HCT116 (cell line): ENCODE measurements at regions not wholly inside any gene's neighbourhood (a gene's known extent, or its start where the extent isn't known, plus 50 kb on each side); places are given as distances from the start of the nearest gene placed in this dataset.

Experiments
- ATAC-seq: fragments of 200-7000 bp; cut with Tn5 transposase; 2 replicates; pipeline ENCODE4 v1.9.1; 2020; ENCODE audit warnings: mild to moderate bottlenecking, moderate library complexity
- BruUV-seq: library from RNA; stranded (reverse); fragments of 400-500 nt; replicated peaks from 2 replicates; lab custom pipeline; 2021; lab: Mats Ljungman, UMichigan
- CTCF ChIA-PET: fragments of 300-600 bp; sonication (Branson Sonifier 250); formaldehyde crosslinking; loops from one replicate; lab custom pipeline; 2021; ENCODE audit warnings: antibody characterized with exemption; lab: Charles Lee
- POLR2A ChIA-PET: fragments of 300-600, 350-600 bp; sonication (Branson Sonifier 250); formaldehyde crosslinking; loops from one replicate; lab custom pipeline; 2021; ENCODE audit warnings: antibody characterized with exemption; lab: Charles Lee
- RAD21 ChIA-PET, 2 experiments: fragments of 300-600 bp; sonication (Branson Sonifier 250); formaldehyde crosslinking; loops; one replicate each; lab custom pipeline; 2023; ENCODE audit warnings: low total read pairs in 2 of 2; ENCODE audit not compliant: uncharacterized antibody in 2 of 2, unreplicated experiment in 2 of 2, low non-redundant PET in 1 of 2; lab: Charles Lee
- DNase-seq: peaks from one replicate; pipeline ENCODE4 v3.0.0-alpha.2; 2010; ENCODE audit warnings: low read depth, low spot score
- H2AFZ ChIP-seq: fragments of 200-600 bp; shearing (Covaris generic), sonication (generic); 2 replicates; pipeline ENCODE4 v1.6.1; 2017; ENCODE audit warnings: low read depth, mixed run types, mixed read lengths, antibody characterized with exemption, low read length; ENCODE audit not compliant: poor library complexity, severe bottlenecking
- H3K27ac ChIP-seq: 2 replicates; pipeline ENCODE4 v1.5.1; 2012; ENCODE audit warnings: low read depth, low read length
- H3K27me3 ChIP-seq: fragments of 200-600 bp; sonication (generic); 2 replicates; pipeline ENCODE4 v1.6.1; 2016; ENCODE audit warnings: mixed run types, low read length, mixed read lengths; ENCODE audit not compliant: insufficient read depth
- H3K36me3 ChIP-seq, 2 experiments: fragments of 200-500 bp in 1 of 2; fragments of 200-600 bp in 1 of 2; sonication (Bioruptor generic) in 1 of 2; sonication (generic) in 1 of 2; 2 replicates each; pipeline versions ENCODE4 v1.5.1 to v1.6.1; 2014 to 2016; ENCODE audit warnings: low read length in 2 of 2, inconsistent platforms in 1 of 2, mixed read lengths in 1 of 2, mixed run types in 1 of 2; ENCODE audit not compliant: insufficient read depth in 2 of 2, control insufficient read depth in 1 of 2
- H3K4me1 ChIP-seq, 2 experiments: fragments of 200-600 bp in 1 of 2; sonication (generic) in 1 of 2; 2 replicates each; pipeline versions ENCODE4 v1.5.1 to v1.6.1; 2012 to 2017; ENCODE audit warnings: low read length in 2 of 2, inconsistent platforms in 1 of 2, mild to moderate bottlenecking in 1 of 2, mixed read lengths in 1 of 2, mixed run types in 1 of 2, moderate library complexity in 1 of 2; ENCODE audit not compliant: insufficient read depth in 2 of 2, control insufficient read depth in 1 of 2
- H3K4me2 ChIP-seq: fragments of 200-600 bp; sonication (generic); 2 replicates; pipeline ENCODE4 v1.6.1; 2017; ENCODE audit warnings: mixed run types, low read length, mixed read lengths
- H3K4me3 ChIP-seq, 2 experiments: fragments of 200-600 bp in 1 of 2; sonication (generic) in 1 of 2; replicated peaks in 1 of 2; 2 replicates each; pipeline ENCODE4 v1.5.1; 2011 to 2016; ENCODE audit warnings: low read length in 2 of 2, control low read depth in 1 of 2, low read depth in 1 of 2, mild to moderate bottlenecking in 1 of 2, mixed read lengths in 1 of 2, mixed run types in 1 of 2
- H3K79me2 ChIP-seq: fragments of 200-600 bp; sonication (generic); 2 replicates; pipeline ENCODE4 v1.6.1; 2017; ENCODE audit warnings: mild to moderate bottlenecking, mixed run types, low read length, moderate library complexity, mixed read lengths; ENCODE audit not compliant: insufficient read depth
- H3K9ac ChIP-seq: fragments of 200-600 bp; sonication (generic); 2 replicates; pipeline ENCODE4 v1.6.1; 2016; ENCODE audit warnings: low read length, mixed read lengths
- H3K9me2 ChIP-seq: fragments of 200-600 bp; sonication (generic), shearing (Covaris generic); 2 replicates; pipeline ENCODE4 v1.6.1; 2017; ENCODE audit warnings: mixed run types, mild to moderate bottlenecking, moderate library complexity; ENCODE audit not compliant: insufficient read depth
- H3K9me3 ChIP-seq, 2 experiments: fragments of 200-500 bp in 1 of 2; fragments of 200-600 bp in 1 of 2; sonication (Bioruptor generic) in 1 of 2; sonication (generic) in 1 of 2; 2 replicates each; pipeline ENCODE4 v1.6.1; 2014 to 2017; ENCODE audit warnings: low read length in 2 of 2, mixed read lengths in 2 of 2, inconsistent platforms in 1 of 2, low read depth in 1 of 2, mild to moderate bottlenecking in 1 of 2, mixed run types in 1 of 2, moderate library complexity in 1 of 2; ENCODE audit not compliant: control insufficient read depth in 1 of 2, insufficient read depth in 1 of 2
- H4K20me1 ChIP-seq: fragments of 200-600 bp; sonication (generic), shearing (Covaris generic); 2 replicates; pipeline ENCODE4 v1.6.1; 2017; ENCODE audit warnings: mixed run types, mild to moderate bottlenecking, moderate library complexity; ENCODE audit not compliant: insufficient read depth
- CBX3 ChIP-seq: IDR thresholded peaks from 2 replicates; pipeline ENCODE4 v1.6.1; 2012; ENCODE audit warnings: low read depth
- CTCF ChIP-seq, 3 experiments: fragments of 200-600 bp in 1 of 3; sonication (generic) in 1 of 3; IDR thresholded peaks in 2 of 3; conservative IDR thresholded peaks in 1 of 3; 2 replicates each; pipeline ENCODE4 v1.5.1; 2012 to 2017; ENCODE audit warnings: low read depth in 2 of 3, low read length in 2 of 3, antibody characterized with exemption in 1 of 3, borderline replicate concordance in 1 of 3, control low read depth in 1 of 3, mild to moderate bottlenecking in 1 of 3, mixed read lengths in 1 of 3, mixed run types in 1 of 3, moderate library complexity in 1 of 3; ENCODE audit not compliant: insufficient read depth in 1 of 3
- EGR1 ChIP-seq: IDR thresholded peaks from 2 replicates; pipeline ENCODE4 v1.6.1; 2012; ENCODE audit warnings: low read depth
- ELF1 ChIP-seq: IDR thresholded peaks from 2 replicates; pipeline ENCODE4 v1.6.1; 2012; ENCODE audit warnings: low read depth, borderline replicate concordance
- EZH2 ChIP-seq: fragments of 200-600 bp; sonication (generic); IDR thresholded peaks from 2 replicates; pipeline ENCODE4 v1.6.1; 2017; ENCODE audit warnings: antibody characterized with exemption, mixed run types
- EZH2phosphoT487 ChIP-seq: fragments of 200-600 bp; IDR thresholded peaks from 2 replicates; pipeline ENCODE4 v1.6.1; 2018; ENCODE audit warnings: antibody characterized with exemption, borderline replicate concordance
- JUND ChIP-seq: IDR thresholded peaks from 2 replicates; pipeline ENCODE4 v1.6.1; 2012
- POLR2A ChIP-seq: IDR thresholded peaks from 2 replicates; pipeline ENCODE4 v1.7.0; 2011; ENCODE audit warnings: borderline replicate concordance; ENCODE audit not compliant: insufficient read depth, insufficient read length; ENCODE audit errors: extremely low read depth
- RAD21 ChIP-seq: IDR thresholded peaks from 2 replicates; pipeline ENCODE4 v1.6.1; 2012; ENCODE audit warnings: low read depth, mild to moderate bottlenecking
- REST ChIP-seq: IDR thresholded peaks from 2 replicates; pipeline ENCODE4 v1.6.1; 2012; ENCODE audit warnings: low read depth
- SIN3A ChIP-seq: IDR thresholded peaks from 2 replicates; pipeline ENCODE4 v1.6.1; 2012; ENCODE audit warnings: low read depth
- SP1 ChIP-seq: IDR thresholded peaks from 2 replicates; pipeline ENCODE4 v1.6.1; 2012; ENCODE audit warnings: low read depth
- intact Hi-C: fragments of 100-400 bp; cut with micrococcal nuclease; formaldehyde crosslinking; loops from 2 replicates; pipeline ENCODE4 v1.10.0; 2022

DNA sequence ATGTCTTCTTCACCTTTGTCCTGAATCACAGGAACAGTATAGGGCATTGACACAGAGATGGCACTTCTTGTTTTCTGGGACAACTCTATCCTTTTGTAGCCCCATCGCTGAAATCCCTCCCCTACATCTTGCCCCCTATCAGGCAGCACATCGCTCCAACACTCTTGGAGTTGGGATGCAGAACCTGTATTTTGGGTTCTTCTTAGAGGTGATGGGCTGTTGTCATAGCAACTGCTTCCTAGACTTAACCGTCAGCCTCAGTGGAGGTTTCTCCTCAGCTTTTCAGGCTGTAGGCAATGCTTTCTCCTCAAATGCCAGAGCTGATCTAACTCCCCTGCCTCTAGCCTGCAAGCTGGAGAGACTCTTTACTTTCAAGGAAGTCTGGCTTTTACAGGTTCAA is 99.9 kb upstream of the SPRED2 start:
- H3K9me3 ChIP-seq, result no peaks in the 10 kb centered on the region
- POLR2A ChIA-PET, result no interaction called here
- no peaks in the 10 kb centered on the region for H3K27me3 ChIP-seq
- DNase-seq (no peak), ATAC-seq (no peak)
- no peaks in the 10 kb centered on the region for H3K9me2 ChIP-seq
- intact Hi-C loops, result no loop called here
- H2AFZ ChIP-seq, result no peak overlapping the region
- no peak overlapping the region for H3K27ac ChIP-seq
- no peaks in the 10 kb centered on the region for H3K79me2 ChIP-seq
- H3K36me3 ChIP-seq, result no peaks in the 10 kb centered on the region
- no peak for TF ChIP-seq EZH2phosphoT487
- TF ChIP-seq CBX3, result no peak
- no peak for TF ChIP-seq SIN3A
- TF ChIP-seq JUND, result no peak
- no peak for TF ChIP-seq EGR1
- TF ChIP-seq RAD21, result no peak
- TF ChIP-seq ELF1, result no peak
- no peak for TF ChIP-seq REST
- no peak for TF ChIP-seq CTCF (IDR thresholded peaks at IDR 0.05 in 2 of 3, conservative IDR thresholded peaks at IDR 0.05 in 1 of 3; ENCODE audit: borderline replicate concordance in 1 of 3, insufficient read depth in 1 of 3, low read depth in 2 of 3, low read length in 2 of 3)
- TF ChIP-seq EZH2, result no peak
- no peak for TF ChIP-seq POLR2A
- no peak for TF ChIP-seq SP1
- BruUV-seq, result no TSS peak
- no peak overlapping the region for H3K9ac ChIP-seq
- peaks cover 10 to 20% of the 10 kb centered on the region in 2 experiments; a peak in 3 of 4 replicates for H3K4me1 ChIP-seq
- RAD21 ChIA-PET, result no interaction called here
- no peak overlapping the region for H3K4me3 ChIP-seq
- no peak overlapping the region for H3K4me2 ChIP-seq
- H4K20me1 ChIP-seq, result no peaks in the 10 kb centered on the region
- CTCF ChIA-PET, result no interaction called here
